SK-N-SH (cell line): ENCODE measurements at regions not wholly inside any gene's neighbourhood (a gene's known extent, or its start where the extent isn't known, plus 50 kb on each side); places are given as distances from the start of the nearest gene placed in this dataset.

ENCODE experiments used
- CTCF ChIA-PET: fragments of 300-600, 350-600 bp; formaldehyde crosslinking; extraction: SDS; loops from one replicate; lab custom pipeline; 2021; lab: Yijun Ruan, JAX
- POLR2A ChIA-PET: fragments of 350-600 bp; sonication (Branson Sonifier 250); formaldehyde crosslinking; extraction: SDS; loops from one replicate; lab custom pipeline; 2020; ENCODE audit warnings: antibody characterized with exemption, inconsistent platforms; lab: Yijun Ruan, JAX
- DNase-seq: peaks from one replicate; pipeline ENCODE4 v3.0.0; 2012
- H2AFZ ChIP-seq: fragments of 200-600 bp; sonication (generic); 2 replicates; pipeline ENCODE4 v1.8.1; 2016; ENCODE audit warnings: antibody characterized with exemption, mild to moderate bottlenecking, low read depth
- H3F3A ChIP-seq: fragments of 200-600 bp; sonication (generic); replicated peaks from 2 replicates; pipeline ENCODE3; 2016; ENCODE audit warnings: antibody characterized with exemption, mild to moderate bottlenecking; ENCODE audit not compliant: insufficient read depth
- H3K27ac ChIP-seq, 2 experiments: fragments of 200-500 bp in 1 of 2; fragments of 200-600 bp in 1 of 2; sonication (Bioruptor generic) in 1 of 2; sonication (generic), shearing (Covaris generic) in 1 of 2; 2 replicates each; pipeline versions ENCODE4 v1.5.1 to v1.6.1; 2014 to 2016; ENCODE audit warnings: low read depth in 2 of 2, inconsistent platforms in 1 of 2, low read length in 1 of 2, mild to moderate bottlenecking in 1 of 2, mixed read lengths in 1 of 2
- H3K27me3 ChIP-seq: fragments of 200-600 bp; sonication (generic), shearing (Covaris generic); 2 replicates; pipeline ENCODE4 v1.6.1; 2016; ENCODE audit warnings: mixed run types; ENCODE audit not compliant: insufficient read depth
- H3K36me3 ChIP-seq, 2 experiments: fragments of 200-500 bp in 1 of 2; fragments of 200-600 bp in 1 of 2; sonication (Bioruptor generic) in 1 of 2; sonication (generic) in 1 of 2; replicated peaks in 1 of 2; 2 replicates each; pipeline versions ENCODE3 to v1.5.1; 2014 to 2016; ENCODE audit warnings: low read length in 1 of 2, mild to moderate bottlenecking in 1 of 2; ENCODE audit not compliant: insufficient read depth in 2 of 2, control insufficient read depth in 1 of 2
- H3K4me1 ChIP-seq, 2 experiments: fragments of 200-500 bp in 1 of 2; fragments of 200-600 bp in 1 of 2; sonication (Bioruptor generic) in 1 of 2; sonication (generic), shearing (Covaris generic) in 1 of 2; 2 replicates each; pipeline versions ENCODE4 v1.5.1 to v1.6.1; 2014 to 2016; ENCODE audit warnings: low read depth in 1 of 2, low read length in 1 of 2, mixed run types in 1 of 2; ENCODE audit not compliant: insufficient read depth in 2 of 2, control insufficient read depth in 1 of 2
- H3K4me2 ChIP-seq: fragments of 200-600 bp; sonication (generic), shearing (Covaris generic); 2 replicates; pipeline ENCODE4 v1.6.1; 2017; ENCODE audit warnings: mixed run types
- H3K4me3 ChIP-seq, 2 experiments: fragments of 200-500 bp in 1 of 2; fragments of 200-600 bp in 1 of 2; sonication (Bioruptor generic) in 1 of 2; sonication (generic), shearing (Covaris generic) in 1 of 2; 2 replicates each; pipeline versions ENCODE4 v1.5.1 to v1.8.1; 2014 to 2016; ENCODE audit warnings: low read depth in 2 of 2, inconsistent platforms in 1 of 2, low read length in 1 of 2, mild to moderate bottlenecking in 1 of 2, mixed read lengths in 1 of 2, moderate library complexity in 1 of 2
- H3K79me2 ChIP-seq: fragments of 200-600 bp; sonication (generic); 2 replicates; pipeline ENCODE4 v1.8.1; 2017; ENCODE audit warnings: mild to moderate bottlenecking; ENCODE audit not compliant: insufficient read depth
- H3K9ac ChIP-seq: fragments of 200-600 bp; sonication (generic); 2 replicates; pipeline ENCODE4 v1.6.1; 2017; ENCODE audit warnings: mixed run types
- H3K9me2 ChIP-seq: fragments of 200-600 bp; sonication (generic); 2 replicates; pipeline ENCODE4 v1.6.1; 2017; ENCODE audit warnings: mixed run types
- H3K9me3 ChIP-seq: fragments of 200-600 bp; sonication (generic); 2 replicates; pipeline ENCODE4 v1.6.1; 2017; ENCODE audit warnings: mixed run types, mild to moderate bottlenecking, moderate library complexity
- H4K20me1 ChIP-seq: fragments of 200-600 bp; sonication (generic); 2 replicates; pipeline ENCODE4 v1.6.1; 2017; ENCODE audit warnings: mild to moderate bottlenecking, mixed run types; ENCODE audit not compliant: insufficient read depth
- CHD2 ChIP-seq: fragments of 150-350 bp; IDR thresholded peaks from 2 replicates; pipeline ENCODE4 v1.6.1; 2018; ENCODE audit warnings: low read length; ENCODE audit not compliant: partially characterized antibody
- EP300 ChIP-seq, 2 experiments: IDR thresholded peaks; 2 replicates each; pipeline versions ENCODE4 v1.4.0 to v1.6.1; 2012; ENCODE audit warnings: borderline replicate concordance in 1 of 2, low read depth in 1 of 2, low read length in 1 of 2
- FOXM1 ChIP-seq: IDR thresholded peaks from 2 replicates; pipeline ENCODE4 v1.4.0; 2012; ENCODE audit warnings: low read depth, mild to moderate bottlenecking
- GABPA ChIP-seq: IDR thresholded peaks from 2 replicates; pipeline ENCODE4 v1.4.0; 2012; ENCODE audit warnings: low read depth, mild to moderate bottlenecking
- MEF2A ChIP-seq: IDR thresholded peaks from 2 replicates; pipeline ENCODE4 v1.4.0; 2012; ENCODE audit warnings: low read depth, borderline replicate concordance
- MXI1 ChIP-seq: IDR thresholded peaks from 2 replicates; pipeline ENCODE4 v1.6.1; 2012; ENCODE audit warnings: mild to moderate bottlenecking, low read depth, low read length, improper control_type of control experiment
- POLR2AphosphoS5 ChIP-seq: IDR thresholded peaks from 2 replicates; pipeline ENCODE4 v1.6.1; 2012; ENCODE audit warnings: low read depth, low read length
- RFX5 ChIP-seq: IDR thresholded peaks from 2 replicates; pipeline ENCODE4 v1.6.1; 2012; ENCODE audit warnings: mild to moderate bottlenecking, improper control_type of control experiment, low read length
- RXRA ChIP-seq: IDR thresholded peaks from 2 replicates; pipeline ENCODE4 v1.4.0; 2012; ENCODE audit warnings: low read depth, mild to moderate bottlenecking, borderline replicate concordance
- SMC3 ChIP-seq: IDR thresholded peaks from 2 replicates; pipeline ENCODE4 v1.6.1; 2012; ENCODE audit warnings: low read depth, low read length, improper control_type of control experiment
- TAF1 ChIP-seq: IDR thresholded peaks from 2 replicates; pipeline ENCODE4 v1.6.1; 2012; ENCODE audit warnings: low read depth, mild to moderate bottlenecking, low read length, moderate library complexity, borderline replicate concordance
- TCF12 ChIP-seq: IDR thresholded peaks from 2 replicates; pipeline ENCODE4 v1.4.0; 2012
- WGBS: methylation state at CpG from one replicate; pipeline ENCODE4 v1.1.6; 2017; ENCODE audit warnings: low lambda C conversion rate; 5-methylcytosine and 5-hydroxymethylcytosine counted together
- TF ChIP-seq, protein P1 (sequence below): fragments of 150-350 bp; IDR thresholded peaks from 2 replicates; pipeline ENCODE4 v1.6.1; 2016; ENCODE audit warnings: mild to moderate bottlenecking, low read depth, low read length
- TF ChIP-seq, protein P2 (sequence below): fragments of 150-350 bp; IDR thresholded peaks from 2 replicates; pipeline ENCODE4 v1.6.1; 2017; ENCODE audit warnings: antibody characterized with exemption, low read length, low read depth, borderline replicate concordance
- TF ChIP-seq, protein P3 (sequence below): IDR thresholded peaks from 2 replicates; pipeline ENCODE4 v1.6.1; 2012; ENCODE audit warnings: mild to moderate bottlenecking, low read depth, low read length, moderate library complexity
- TF ChIP-seq, protein P4 (sequence below): IDR thresholded peaks from 2 replicates; pipeline ENCODE4; 2012
- TF ChIP-seq, protein P5 (sequence below): IDR thresholded peaks from 2 replicates; pipeline ENCODE4 v1.4.0; 2012; ENCODE audit warnings: low read depth, borderline replicate concordance

DNA sequence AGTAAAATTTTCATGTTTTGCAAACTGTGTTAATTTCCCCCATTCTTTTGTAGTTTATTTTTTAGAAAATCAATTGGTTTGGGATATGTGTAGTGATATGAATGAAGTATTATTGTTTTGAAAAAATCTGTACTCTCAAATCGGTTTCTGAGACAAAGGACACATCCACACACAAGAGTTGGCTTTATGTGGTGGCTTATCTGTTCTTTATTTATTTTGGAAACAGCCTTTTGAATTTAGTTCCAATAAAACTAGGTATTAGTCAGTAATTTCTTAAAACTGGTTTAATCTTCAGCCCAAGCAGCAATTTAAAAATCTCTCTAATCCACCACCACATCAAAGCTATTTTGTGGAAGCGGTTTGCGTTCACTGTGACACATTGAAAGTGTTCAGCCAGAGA, 741.5 kb upstream of the GRM7 start:
- POLR2A ChIA-PET = no interaction called here
- DNase-seq = no peak
- no peak for TF ChIP-seq SMC3
- TF ChIP-seq, protein P1, sequence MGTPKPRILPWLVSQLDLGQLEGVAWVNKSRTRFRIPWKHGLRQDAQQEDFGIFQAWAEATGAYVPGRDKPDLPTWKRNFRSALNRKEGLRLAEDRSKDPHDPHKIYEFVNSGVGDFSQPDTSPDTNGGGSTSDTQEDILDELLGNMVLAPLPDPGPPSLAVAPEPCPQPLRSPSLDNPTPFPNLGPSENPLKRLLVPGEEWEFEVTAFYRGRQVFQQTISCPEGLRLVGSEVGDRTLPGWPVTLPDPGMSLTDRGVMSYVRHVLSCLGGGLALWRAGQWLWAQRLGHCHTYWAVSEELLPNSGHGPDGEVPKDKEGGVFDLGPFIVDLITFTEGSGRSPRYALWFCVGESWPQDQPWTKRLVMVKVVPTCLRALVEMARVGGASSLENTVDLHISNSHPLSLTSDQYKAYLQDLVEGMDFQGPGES = no peak
- TF ChIP-seq, protein P2, sequence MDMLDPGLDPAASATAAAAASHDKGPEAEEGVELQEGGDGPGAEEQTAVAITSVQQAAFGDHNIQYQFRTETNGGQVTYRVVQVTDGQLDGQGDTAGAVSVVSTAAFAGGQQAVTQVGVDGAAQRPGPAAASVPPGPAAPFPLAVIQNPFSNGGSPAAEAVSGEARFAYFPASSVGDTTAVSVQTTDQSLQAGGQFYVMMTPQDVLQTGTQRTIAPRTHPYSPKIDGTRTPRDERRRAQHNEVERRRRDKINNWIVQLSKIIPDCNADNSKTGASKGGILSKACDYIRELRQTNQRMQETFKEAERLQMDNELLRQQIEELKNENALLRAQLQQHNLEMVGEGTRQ = no peak
- no peak for TF ChIP-seq MEF2A
- no peak for TF ChIP-seq TCF12
- TF ChIP-seq RFX5 = no peak
- TF ChIP-seq MXI1 = no peak
- no peak for TF ChIP-seq RXRA
- no peak for TF ChIP-seq EP300 (IDR thresholded peaks at IDR 0.05; ENCODE audit: borderline replicate concordance in 1 of 2, low read depth in 1 of 2, low read length in 1 of 2)
- TF ChIP-seq, protein P3, sequence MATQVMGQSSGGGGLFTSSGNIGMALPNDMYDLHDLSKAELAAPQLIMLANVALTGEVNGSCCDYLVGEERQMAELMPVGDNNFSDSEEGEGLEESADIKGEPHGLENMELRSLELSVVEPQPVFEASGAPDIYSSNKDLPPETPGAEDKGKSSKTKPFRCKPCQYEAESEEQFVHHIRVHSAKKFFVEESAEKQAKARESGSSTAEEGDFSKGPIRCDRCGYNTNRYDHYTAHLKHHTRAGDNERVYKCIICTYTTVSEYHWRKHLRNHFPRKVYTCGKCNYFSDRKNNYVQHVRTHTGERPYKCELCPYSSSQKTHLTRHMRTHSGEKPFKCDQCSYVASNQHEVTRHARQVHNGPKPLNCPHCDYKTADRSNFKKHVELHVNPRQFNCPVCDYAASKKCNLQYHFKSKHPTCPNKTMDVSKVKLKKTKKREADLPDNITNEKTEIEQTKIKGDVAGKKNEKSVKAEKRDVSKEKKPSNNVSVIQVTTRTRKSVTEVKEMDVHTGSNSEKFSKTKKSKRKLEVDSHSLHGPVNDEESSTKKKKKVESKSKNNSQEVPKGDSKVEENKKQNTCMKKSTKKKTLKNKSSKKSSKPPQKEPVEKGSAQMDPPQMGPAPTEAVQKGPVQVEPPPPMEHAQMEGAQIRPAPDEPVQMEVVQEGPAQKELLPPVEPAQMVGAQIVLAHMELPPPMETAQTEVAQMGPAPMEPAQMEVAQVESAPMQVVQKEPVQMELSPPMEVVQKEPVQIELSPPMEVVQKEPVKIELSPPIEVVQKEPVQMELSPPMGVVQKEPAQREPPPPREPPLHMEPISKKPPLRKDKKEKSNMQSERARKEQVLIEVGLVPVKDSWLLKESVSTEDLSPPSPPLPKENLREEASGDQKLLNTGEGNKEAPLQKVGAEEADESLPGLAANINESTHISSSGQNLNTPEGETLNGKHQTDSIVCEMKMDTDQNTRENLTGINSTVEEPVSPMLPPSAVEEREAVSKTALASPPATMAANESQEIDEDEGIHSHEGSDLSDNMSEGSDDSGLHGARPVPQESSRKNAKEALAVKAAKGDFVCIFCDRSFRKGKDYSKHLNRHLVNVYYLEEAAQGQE = no peak
- TF ChIP-seq, all 33 proteins: peak for 0

DNA sequence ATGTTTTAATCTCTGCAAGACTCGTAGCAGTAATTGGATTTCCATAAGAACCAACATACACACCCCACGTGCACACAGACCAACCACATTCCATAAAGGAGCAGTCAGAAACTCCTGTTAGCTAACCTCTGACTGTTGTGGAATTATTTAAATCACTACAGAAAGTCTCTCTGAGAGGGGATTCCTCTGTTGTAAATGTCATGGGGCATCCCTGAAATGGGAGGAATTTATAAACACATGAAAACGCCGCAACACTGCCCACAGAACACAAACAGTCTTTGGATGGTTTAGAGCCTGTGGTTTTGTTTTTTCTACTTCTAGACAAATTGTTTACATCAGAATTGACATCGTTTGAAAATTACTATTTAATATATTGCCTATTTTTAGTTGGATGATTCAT, 740.1 kb upstream of the GRM7 start:
- no peaks in the 10 kb centered on the region for H3K9me2 ChIP-seq
- no peak overlapping the region for H3K4me3 ChIP-seq
- H3K79me2 ChIP-seq = no peaks in the 10 kb centered on the region
- no peak overlapping the region for H2AFZ ChIP-seq
- H3K4me1 ChIP-seq = no peaks in the 10 kb centered on the region
- H3K9me3 ChIP-seq = no peaks in the 10 kb centered on the region
- POLR2A ChIA-PET = no interaction called here
- no peaks in the 10 kb centered on the region for H4K20me1 ChIP-seq
- H3K36me3 ChIP-seq = no peaks in the 10 kb centered on the region
- H3K27ac ChIP-seq = no peak overlapping the region
- TF ChIP-seq, protein P4, sequence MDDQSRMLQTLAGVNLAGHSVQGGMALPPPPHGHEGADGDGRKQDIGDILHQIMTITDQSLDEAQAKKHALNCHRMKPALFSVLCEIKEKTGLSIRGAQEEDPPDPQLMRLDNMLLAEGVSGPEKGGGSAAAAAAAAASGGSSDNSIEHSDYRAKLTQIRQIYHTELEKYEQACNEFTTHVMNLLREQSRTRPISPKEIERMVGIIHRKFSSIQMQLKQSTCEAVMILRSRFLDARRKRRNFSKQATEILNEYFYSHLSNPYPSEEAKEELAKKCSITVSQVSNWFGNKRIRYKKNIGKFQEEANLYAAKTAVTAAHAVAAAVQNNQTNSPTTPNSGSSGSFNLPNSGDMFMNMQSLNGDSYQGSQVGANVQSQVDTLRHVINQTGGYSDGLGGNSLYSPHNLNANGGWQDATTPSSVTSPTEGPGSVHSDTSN = no peak
- TF ChIP-seq GABPA = no peak
- no peak for TF ChIP-seq MEF2A
- no peak for TF ChIP-seq TCF12
- no peak for TF ChIP-seq POLR2AphosphoS5
- no peak for TF ChIP-seq EP300 (IDR thresholded peaks at IDR 0.05; ENCODE audit: borderline replicate concordance in 1 of 2, low read depth in 1 of 2, low read length in 1 of 2)
- TF ChIP-seq FOXM1 = no peak
- TF ChIP-seq, protein P5, sequence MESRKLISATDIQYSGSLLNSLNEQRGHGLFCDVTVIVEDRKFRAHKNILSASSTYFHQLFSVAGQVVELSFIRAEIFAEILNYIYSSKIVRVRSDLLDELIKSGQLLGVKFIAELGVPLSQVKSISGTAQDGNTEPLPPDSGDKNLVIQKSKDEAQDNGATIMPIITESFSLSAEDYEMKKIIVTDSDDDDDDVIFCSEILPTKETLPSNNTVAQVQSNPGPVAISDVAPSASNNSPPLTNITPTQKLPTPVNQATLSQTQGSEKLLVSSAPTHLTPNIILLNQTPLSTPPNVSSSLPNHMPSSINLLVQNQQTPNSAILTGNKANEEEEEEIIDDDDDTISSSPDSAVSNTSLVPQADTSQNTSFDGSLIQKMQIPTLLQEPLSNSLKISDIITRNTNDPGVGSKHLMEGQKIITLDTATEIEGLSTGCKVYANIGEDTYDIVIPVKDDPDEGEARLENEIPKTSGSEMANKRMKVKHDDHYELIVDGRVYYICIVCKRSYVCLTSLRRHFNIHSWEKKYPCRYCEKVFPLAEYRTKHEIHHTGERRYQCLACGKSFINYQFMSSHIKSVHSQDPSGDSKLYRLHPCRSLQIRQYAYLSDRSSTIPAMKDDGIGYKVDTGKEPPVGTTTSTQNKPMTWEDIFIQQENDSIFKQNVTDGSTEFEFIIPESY = no peak
- TF ChIP-seq TAF1 = no peak
- no peak for TF ChIP-seq SMC3
- TF ChIP-seq, protein P2 = no peak
- no peak for TF ChIP-seq CHD2
- H3K9ac ChIP-seq = no peak overlapping the region
- WGBS = 14% methylated on average over 5 of the region's 5 CpGs
- H3K4me2 ChIP-seq = no peak overlapping the region
- no peaks in the 10 kb centered on the region for H3F3A ChIP-seq
- H3K27me3 ChIP-seq = no peaks in the 10 kb centered on the region
- CTCF ChIA-PET = no interaction called here
- DNase-seq = no peak

More for the DNA sequence above, 741.5 kb upstream of the GRM7 start:
- Histone ChIP-seq H3K36me3 (no peaks in the 10 kb centered on the region), H3K79me2 (no peaks in the 10 kb centered on the region), H3K27ac (no peak overlapping the region), H3K4me3 (no peak overlapping the region), H3K4me1 (no peaks in the 10 kb centered on the region), H2AFZ (no peak overlapping the region), H3K9me2 (no peaks in the 10 kb centered on the region), H3K9ac (no peak overlapping the region), H3K9me3 (no peaks in the 10 kb centered on the region), H3K27me3 (no peaks in the 10 kb centered on the region), H3F3A (no peaks in the 10 kb centered on the region), H4K20me1 (no peaks in the 10 kb centered on the region), H3K4me2 (no peak overlapping the region)
- WGBS = 23% methylated on average over 3 of the region's 3 CpGs
- CTCF ChIA-PET = no interaction called here
